Activated T-helper 1 cell treated with anti-CD3 and anti-CD28 coated beads, Interleukin-2, amount 50 U/mL, for 16 hours (primary cell): ENCODE measurements at regions not wholly inside any gene's neighbourhood (a gene's known extent, or its start where the extent isn't known, plus 50 kb on each side); places are given as distances from the start of the nearest gene placed in this dataset.

Experiments
- DNase-seq, 2 donors: peaks; one replicate each; pipeline ENCODE4 v3.0.0-alpha.2; 2020; ENCODE audit warnings: low read depth in 1 of 2, low spot score in 1 of 2

DNA sequence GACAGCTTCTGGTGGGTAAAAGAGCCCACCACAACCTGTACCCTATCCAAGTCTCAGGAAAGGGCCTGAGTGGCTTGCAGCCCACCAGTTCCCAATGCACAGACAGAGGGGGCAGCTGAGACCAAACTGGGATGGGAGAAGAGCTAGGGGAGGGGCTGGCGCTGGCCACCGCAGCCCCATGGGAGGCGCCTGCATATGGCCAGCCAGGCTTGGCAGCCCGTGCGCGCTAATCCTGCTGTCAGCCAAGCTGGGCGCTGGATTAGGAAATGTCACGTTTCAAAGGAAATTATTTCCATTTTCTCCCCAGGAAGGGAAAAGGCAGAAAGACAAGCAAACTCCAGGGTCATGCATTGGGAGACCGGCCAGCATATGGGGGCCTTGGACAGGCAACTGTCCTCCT, 236.8 kb downstream of the BUD13 start:
- DNase-seq, result no peak

DNA sequence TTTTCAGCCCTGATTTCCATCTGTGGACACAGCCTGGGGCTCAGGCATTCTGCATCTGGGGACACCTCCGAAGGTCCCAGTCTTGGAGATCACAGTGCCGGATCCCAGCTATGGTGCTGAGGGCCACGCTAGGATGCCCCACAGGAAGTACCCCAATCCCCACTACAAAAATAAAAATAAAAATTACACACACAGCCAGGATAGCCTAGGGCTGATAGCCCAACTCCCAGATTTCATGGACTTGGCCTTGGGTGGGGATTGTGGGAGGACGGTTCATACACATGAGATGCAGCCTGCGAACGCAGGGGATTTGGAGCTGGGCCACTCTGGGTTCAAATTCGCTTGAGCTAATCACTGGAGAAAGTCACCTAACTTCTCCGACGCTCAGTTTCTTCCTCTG, 237.7 kb downstream of the BUD13 start:
- no peak for DNase-seq

DNA sequence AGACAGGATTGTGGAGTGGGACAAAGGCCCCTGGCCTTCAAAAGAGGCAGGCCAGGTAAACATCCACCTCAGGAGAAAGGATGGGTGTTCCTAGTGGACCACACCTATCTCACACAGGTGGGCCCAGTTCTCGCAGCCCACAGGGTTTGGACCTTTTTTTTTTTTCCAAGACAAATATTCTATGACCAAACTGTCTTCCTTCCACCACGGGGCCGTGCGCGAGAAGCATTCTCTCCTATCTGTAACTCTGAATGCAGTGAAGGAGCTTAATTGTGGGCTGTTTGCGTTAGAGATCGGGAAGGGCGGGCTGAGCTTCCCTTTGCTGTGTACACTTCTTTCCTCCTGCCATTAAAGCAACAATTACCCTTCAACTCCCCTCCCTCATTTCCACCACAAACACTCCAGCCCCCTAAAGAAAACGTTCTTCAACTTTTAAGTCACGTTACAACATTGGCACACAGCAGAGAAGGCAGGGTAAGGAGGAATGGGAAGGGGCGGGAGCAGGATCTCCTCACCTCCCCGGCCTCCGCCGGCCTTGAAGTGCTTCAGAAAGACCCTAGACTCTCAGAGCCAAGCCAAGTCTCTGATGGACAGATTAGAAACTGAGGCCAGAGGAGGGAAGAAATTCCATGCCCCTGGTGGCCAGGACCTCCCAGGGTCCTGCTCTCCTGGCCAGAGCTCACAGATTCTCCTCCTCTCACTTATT, 238.4 kb downstream of the BUD13 start:
- no peak for DNase-seq

DNA sequence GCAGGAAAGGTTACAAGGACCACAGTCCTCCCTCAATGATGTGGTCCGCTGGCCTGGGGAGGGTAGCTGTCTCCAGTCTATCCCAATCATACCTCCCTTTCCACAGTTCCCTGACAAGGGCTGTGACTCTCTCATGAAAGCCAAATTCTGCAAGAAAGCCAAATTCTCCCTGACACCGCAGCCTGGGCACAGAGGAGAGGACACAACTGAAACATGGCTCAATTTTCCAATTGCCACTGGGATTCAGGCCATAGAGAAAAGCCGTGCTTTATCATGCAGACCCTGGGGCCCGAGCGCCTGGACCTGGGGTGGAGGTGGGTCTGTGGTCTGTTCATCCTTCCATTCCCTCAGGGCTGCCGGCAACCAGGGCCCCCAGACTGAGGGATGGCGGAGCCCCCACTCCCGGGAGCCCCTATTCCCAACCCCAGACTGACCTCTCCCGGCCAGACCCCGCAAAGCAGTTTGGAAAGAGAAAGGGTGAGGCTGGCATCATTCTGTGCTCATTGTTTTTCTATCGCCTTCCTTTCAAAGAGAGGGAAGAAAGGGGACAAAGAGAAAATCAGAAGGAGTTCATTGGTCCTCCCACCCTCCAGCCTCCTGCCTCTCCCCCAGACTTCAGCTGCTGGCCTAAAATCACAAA, 239.5 kb downstream of the BUD13 start:
- no peak for DNase-seq

DNA sequence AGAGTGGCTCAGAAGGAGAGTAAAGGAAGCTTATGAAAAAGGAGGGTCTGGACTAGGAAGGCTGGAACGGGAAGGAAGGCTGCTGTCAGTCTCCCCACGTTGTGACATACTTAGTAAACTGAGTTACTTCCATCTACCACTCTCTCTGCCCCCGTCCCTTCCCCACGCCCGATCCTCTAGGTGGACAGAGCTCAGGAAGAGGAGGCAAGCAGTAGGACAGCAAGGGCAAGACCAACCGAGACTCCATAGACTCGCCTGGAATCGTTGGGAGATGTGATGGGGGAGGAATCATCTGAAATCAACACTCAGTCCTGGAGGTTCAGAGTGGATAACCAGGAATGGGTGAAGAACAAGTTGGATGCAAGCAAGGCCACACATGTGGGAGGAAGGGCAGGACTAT, 240.7 kb downstream of the BUD13 start:
- no peak for DNase-seq

DNA sequence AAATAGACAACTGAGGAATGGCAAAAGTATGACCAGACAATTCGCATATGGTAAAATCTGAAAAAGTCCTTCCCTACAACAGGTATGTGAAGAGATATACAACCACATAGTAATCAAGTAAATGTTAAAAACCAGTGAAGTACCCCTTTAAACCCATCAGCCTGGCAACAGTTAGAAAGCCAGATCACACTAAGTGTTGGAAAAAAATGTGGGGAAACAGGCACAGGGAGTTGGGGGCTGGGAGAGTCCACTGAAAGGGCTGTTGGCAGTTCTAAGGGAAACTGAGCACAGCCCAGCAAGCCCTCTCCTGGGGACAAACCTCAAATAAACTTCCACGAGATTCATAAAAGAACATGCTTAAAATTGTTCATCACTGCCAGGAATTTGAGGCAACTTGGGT, 242.1 kb downstream of the BUD13 start:
- DNase-seq, result no peak

DNA sequence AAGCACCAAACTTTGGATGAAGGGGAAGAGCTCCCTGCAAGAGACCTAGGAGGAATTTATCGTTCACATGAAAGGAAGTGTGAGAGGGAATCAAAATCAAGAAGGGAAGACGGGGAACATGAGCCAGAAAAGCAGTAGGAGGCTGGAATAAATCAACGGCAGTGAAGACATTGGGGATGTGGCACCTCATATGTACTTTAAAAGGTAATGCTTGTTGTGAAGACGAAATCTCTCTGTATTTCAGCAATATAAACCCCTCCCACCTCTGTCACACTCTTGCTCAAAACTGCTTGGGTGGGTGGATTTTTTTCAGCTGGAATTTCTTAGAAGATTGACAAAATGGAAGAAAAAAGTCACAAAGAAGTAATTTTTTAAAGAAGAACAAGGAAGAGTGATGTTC, 243.5 kb downstream of the BUD13 start:
- DNase-seq, result no peak

DNA sequence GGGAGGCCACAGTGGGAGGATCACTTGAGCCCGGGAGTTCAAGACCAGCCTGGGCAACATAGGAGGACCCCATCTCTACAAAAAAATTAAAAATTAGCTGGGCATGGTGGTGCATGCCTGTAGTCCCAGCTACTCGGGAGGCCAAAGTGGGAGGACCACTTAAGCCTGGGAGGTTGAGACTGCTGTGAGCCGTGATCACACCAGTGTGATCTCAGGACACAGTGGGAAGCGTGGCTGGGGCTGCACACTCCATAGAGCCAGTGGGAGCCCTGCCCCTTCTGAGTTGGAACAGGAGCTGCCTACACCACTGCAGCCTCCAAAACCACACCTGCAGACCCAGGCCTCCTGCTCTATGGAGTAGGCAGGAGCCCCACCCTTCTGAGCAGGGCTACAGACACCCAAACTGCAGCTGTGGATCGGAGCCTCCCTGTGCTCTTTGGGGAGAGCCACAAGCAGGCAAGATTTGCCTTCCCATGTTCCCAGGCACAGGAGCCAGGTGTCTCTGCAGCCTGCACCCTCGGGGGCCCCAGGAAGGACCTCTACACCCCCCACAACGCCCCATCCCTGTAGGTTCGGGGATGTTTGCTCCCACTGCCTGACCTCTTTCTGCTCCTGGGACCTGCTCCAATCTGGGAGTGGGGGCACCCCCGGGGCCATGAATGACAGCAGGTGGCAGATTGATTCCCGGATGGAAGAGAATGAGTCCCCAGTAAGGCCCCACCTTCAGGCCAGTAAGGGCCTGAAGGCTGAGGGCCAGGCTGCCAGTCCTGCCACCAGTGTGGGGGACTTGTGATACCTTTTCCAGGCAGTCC, 245.4 kb downstream of the BUD13 start:
- DNase-seq, result no peak

DNA sequence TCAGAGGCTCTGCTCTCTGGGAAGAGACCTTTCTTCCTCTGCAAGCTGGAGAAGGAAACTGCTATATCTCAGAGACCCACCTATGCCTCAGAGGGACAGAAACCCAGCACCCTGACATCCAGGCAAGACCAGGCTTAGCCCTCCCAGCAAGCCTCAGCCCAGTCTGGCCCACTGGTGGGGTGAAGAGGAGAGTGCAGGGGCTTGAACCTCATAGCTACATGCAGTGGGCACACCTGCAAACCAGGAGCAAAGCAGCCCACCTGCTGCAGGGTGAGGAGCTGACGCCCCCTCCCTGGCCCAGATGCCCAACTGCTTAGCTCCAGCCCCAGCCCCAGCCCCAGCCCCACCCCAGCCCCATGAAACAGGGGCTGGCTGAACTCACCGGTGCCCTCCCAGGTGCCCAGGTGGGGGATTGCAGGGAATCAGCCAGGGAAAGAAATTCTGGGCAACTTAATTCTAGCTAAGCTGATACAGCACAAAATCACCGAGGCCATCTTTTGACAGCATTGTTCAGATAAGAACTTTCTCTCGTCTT, 246.8 kb downstream of the BUD13 start:
- DNase-seq, result no peak

DNA sequence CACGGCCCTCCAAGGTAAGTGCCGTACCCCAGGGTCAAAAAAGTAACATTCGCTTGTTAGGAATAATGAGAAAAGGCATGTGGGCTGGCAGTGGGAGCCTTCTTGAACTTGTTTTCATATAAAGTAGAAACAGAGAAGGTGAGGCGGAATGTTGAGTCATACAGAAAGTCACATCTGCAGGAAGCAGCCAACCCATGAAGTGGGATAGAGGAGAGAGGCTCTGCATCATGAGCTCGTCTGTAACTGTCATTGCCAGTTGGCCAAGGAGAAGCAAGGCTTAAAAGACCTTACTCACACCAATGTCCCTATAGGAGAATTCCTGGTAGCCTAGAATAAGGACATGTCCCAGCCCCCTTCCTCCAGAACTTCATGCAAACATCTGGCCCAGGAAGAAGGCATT, 253.3 kb downstream of the BUD13 start:
- no peak for DNase-seq

DNA sequence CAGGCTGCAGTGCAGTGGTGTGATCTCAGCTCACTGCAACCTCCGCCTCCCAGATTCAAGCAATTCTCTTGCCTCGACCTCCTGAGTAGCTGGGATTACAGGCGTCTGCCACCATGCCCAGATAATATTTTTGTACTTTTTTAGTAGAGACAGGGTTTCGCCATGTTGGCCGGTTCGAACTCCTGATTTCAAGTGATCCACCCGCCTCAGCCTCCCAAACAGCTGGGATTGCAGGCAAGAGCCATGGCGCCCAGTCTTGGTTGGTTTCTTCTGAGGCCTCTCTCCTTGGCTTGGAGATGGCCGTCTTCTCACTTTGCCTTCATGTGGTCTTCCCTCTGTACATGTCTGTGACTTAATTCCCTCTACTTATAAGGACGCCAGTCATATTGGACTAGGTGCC, 254.6 kb downstream of the BUD13 start:
- no peak for DNase-seq

DNA sequence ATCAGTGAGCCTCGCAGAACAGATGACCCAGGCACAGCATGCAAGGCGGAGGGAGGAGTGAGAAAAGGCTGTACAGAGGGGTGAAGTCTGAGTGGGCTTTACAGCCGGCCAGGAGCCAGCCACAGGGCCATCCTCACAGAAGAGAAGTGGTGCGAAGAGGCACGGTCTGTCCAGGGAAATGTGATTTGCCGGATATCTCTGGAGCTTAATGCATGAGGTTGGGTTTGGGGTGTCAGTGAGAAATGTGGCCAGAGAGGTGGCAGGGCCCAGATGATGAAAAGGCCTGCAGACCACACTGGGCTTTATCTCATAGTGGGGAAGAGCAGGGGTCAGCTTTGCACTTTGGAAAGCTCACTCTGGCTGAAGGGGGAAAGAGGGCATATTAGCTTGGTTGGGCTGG, 255.2 kb downstream of the BUD13 start:
- DNase-seq, result no peak

DNA sequence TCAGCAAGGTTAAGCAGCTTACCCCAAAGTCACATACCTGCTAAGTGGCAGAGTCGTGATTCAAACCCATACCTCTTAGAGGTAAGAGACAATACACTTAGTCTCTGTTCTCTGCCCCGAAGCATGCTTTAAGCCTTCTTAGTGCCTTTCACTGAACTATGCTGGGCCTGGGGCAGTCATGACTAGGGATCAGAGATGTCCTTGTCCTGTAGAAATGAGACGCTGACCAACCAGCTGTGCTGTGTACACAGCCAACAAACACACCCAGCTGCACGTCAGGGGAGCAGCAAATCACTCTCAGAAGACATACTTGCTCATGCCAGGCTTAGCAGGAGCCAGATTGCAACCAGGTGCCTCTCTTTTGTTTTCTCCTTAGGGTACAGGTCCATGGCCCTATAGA, 255.7 kb downstream of the BUD13 start:
- DNase-seq, result no peak

DNA sequence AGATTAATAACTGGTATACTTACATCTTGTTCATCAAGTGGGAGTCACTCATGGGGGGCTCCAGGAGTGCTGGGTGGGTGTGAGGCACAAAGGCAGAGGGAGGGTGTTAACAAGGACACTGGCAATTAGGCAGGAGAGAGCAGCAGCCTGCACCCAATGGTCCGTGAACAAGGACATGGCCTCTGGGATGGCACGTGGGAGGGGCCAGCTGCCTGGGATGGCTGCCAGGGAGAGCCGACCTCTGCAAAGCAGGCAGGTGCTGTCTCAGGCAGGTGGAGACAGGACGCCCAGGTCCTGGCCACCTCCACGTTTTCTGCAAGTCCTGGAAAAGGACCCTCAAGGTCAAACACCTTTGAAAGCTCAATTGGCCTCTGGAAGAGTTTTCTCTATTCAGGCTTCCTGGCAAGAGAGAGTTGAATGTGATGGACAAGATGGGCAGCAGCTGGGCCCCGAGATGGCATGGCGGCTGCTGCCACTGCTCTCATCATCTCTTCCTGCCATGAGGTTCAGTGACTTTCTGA, 257.1 kb downstream of the BUD13 start:
- no peak for DNase-seq

DNA sequence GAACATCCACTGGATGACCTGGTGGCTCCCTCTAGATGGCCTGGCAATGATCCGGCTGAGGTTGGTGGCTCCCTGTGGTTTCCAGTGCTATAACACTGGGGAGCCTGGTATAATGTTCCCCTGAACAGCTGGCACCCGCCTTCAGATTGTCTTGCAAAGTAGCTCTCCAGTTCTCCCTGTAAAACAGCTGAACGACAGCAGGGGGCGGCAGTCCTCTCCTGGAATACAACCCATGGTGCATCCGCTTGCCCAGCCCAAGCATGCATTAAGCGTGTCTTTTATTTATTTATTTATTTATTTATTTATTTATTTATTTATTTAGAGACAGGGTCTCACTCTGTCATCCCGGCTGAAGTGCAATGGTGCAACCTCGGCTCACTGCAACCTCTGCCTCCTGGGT, 258.9 kb downstream of the BUD13 start:
- DNase-seq, result no peak

DNA sequence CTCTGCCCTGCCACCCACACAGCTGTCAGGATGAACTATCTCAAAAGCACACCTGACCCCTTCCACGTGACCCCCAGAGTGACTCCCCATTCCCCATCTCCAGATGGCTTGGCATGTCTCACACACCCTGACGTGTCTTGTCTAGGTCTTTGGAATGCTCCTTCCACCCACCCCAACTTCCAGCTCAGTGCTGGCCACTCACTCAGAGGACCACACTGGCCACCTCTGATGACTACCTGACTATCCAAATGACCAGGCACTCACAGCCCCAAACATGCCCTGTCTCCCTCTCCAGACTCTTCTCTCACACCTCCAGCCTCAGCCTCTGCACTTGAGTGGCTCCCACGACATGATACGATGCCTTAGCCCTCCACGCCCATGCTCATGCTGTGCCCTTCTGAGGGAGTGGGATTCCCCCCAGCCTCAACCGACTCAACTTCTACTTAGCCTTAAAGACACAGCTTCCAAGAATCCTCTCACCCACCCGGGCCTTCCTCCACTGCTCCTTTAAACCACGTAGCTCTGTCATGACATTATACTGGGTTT, 259.4 kb downstream of the BUD13 start:
- DNase-seq, result no peak

DNA sequence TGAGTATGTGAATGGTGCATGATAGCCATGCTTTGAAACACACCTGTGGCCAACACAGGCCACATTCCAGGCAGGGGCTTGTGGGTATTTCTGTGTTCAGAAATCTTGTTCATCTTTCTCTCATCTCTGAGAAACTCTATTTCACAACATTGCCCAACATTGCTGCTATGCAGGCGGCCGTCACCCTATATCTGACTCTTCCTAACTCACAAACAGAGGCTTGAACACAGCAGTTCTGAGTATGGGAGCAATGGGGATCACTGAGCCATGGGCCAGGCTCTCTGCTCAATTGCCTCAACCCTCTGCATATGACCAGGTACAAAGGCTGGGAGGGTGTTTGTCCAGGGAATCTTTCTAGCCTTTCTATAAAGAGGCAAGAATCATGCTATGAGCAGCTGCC, 259.9 kb downstream of the BUD13 start:
- DNase-seq, result no peak

DNA sequence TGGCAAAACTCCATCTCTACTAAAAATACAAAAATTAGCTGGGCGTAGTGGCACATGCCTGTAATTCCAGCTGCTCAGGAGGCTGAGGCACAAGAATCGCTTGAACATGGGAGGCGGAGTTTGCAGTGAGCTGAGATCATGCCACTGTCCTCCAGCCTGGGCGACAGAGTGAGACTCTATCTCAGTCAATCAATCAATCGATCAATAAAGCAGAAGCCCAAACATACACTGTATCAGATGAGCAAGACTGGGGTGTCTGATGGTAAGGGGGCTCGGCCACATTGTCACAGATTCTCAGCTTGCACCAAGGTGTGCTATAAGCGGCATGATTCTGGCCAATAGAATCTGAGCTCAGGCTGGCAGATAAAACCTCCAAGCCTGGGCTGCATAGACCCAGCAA, 261.1 kb downstream of the BUD13 start:
- DNase-seq, result no peak

DNA sequence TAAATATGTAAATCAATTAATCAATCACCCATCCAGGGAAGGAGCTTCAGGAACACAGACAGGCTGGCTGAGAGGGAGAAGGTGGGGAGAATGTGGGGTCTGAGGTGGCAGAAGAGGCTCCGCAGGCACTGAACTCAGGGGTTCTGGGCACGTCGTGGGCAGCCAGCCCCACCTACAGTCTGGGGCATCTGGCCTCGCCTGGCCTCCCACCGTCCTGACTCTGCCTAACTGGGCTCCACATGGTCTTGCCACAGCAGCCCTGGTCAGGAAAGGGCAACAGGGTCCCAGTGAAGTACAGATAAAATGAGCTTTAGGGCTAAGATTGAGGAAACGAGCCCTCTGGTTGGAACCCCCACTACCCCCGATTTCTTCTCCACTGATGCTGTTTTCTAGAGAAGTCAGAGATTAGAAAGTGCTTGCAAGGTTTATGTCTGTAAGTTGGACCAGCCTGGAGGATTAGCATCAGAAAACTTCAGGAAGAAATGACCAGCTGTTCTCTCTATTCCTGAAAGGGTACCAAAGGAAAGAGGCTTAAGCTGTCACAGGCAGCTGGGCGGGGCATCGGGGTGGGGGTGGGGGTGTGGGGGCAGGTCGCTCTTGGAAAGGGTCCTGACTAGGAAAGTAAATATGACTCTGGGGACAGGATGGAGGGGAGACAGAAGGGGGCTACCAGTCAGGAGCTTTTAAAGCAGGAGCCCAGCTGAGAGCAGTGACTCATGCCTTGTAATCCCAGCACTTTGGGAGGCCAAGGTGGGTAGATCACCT, 261.7 kb downstream of the BUD13 start:
- DNase-seq, result no peak

DNA sequence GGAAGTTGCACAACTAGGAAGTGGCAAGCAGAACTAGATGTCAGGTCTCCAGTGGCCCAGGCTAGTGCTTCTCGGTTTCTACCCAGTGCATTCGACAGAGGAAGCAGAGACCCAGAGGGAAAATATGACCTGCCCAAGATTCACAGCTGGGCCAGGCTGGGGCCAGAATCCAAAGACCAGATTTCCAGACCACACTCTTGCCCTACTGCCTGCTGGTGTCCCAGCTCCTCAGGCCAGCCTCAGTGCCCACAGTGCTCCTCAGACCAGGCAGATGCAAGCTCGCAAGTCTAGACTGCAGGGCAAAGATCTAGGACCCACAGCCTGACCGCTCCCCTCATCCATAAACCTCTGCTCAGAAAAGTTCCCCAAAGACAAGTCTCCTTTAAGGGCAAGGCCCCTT, 262.6 kb downstream of the BUD13 start:
- no peak for DNase-seq

DNA sequence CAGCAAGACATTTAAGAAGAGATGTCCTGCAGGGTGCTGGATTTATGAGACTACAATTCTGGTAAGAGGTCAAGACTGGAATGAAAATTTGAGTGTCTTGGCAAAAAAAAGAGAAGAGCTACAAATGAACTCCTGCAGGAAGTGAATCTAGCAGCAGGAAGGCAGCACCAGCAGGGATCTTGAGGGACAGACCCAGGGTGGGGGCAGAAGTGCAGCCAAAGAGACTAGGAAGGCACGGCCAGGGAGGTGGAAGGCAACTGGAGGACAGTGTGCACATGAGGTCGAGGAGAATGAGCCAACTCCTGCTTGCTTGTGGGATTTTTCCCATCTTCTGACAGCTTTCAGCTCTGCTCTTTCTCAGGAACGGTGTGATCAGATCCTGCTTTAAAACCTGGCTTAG, 263.2 kb downstream of the BUD13 start:
- no peak for DNase-seq
